Hepatocyte (in vitro differentiated cells): ENCODE measurements at regions not wholly inside any gene's neighbourhood (a gene's known extent, or its start where the extent isn't known, plus 50 kb on each side); places are given as distances from the start of the nearest gene placed in this dataset.

Experiments
- DNase-seq: peaks from one replicate; pipeline ENCODE4 v3.0.0-alpha.2; 2016; ENCODE audit warnings: low spot score
- H2AFZ ChIP-seq: fragments of 200-600 bp; sonication (generic); 2 replicates; pipeline ENCODE4 v1.6.0; 2016; ENCODE audit warnings: antibody characterized with exemption, mild to moderate bottlenecking
- H3K27ac ChIP-seq: fragments of 200-600 bp; sonication (generic); 2 replicates; pipeline ENCODE4 v1.5.1; 2016; ENCODE audit warnings: mild to moderate bottlenecking
- H3K27me3 ChIP-seq: fragments of 200-600 bp; sonication (generic); 2 replicates; pipeline ENCODE4 v1.6.1; 2016
- H3K36me3 ChIP-seq: fragments of 200-600 bp; sonication (generic); replicated peaks from 2 replicates; pipeline ENCODE4 v1.5.1; 2016; ENCODE audit warnings: low read depth; ENCODE audit not compliant: insufficient read depth
- H3K4me1 ChIP-seq: fragments of 200-600 bp; sonication (generic); 2 replicates; pipeline ENCODE4 v1.5.1; 2016; ENCODE audit warnings: mild to moderate bottlenecking, moderate library complexity; ENCODE audit not compliant: insufficient read depth
- H3K4me2 ChIP-seq: fragments of 200-600 bp; sonication (generic); 2 replicates; pipeline ENCODE4 v1.6.0; 2016
- H3K4me3 ChIP-seq: fragments of 200-600 bp; sonication (generic); 2 replicates; pipeline ENCODE4 v1.5.1; 2016; ENCODE audit warnings: mild to moderate bottlenecking
- H3K79me2 ChIP-seq: fragments of 200-600 bp; sonication (generic); 2 replicates; pipeline ENCODE4 v1.6.0; 2017; ENCODE audit warnings: mild to moderate bottlenecking
- H3K9me2 ChIP-seq: fragments of 200-600 bp; sonication (generic); replicated peaks from 2 replicates; pipeline ENCODE4 v1.6.0; 2017; ENCODE audit warnings: mild to moderate bottlenecking; ENCODE audit not compliant: insufficient read depth
- H3K9me3 ChIP-seq: fragments of 200-600 bp; sonication (generic); 2 replicates; pipeline ENCODE4 v1.5.1; 2016; ENCODE audit warnings: low read depth, mild to moderate bottlenecking
- H4K20me1 ChIP-seq: fragments of 200-600 bp; sonication (generic); 2 replicates; pipeline ENCODE4 v1.6.0; 2016; ENCODE audit warnings: mild to moderate bottlenecking; ENCODE audit not compliant: insufficient read depth, poor library complexity, severe bottlenecking
- CTCF ChIP-seq: fragments of 200-600 bp; sonication (generic); IDR thresholded peaks from 2 replicates; pipeline ENCODE4 v1.5.1; 2016; ENCODE audit warnings: antibody characterized with exemption, mild to moderate bottlenecking; ENCODE audit not compliant: poor library complexity
- EZH2 ChIP-seq: fragments of 200-600 bp; sonication (generic); IDR thresholded peaks from 2 replicates; pipeline ENCODE4 v1.6.1; 2016; ENCODE audit warnings: antibody characterized with exemption, mild to moderate bottlenecking, borderline replicate concordance
- EZH2phosphoT487 ChIP-seq: fragments of 200-600 bp; sonication (generic); IDR thresholded peaks from one replicate; pipeline ENCODE4 v1.6.1; 2018; ENCODE audit warnings: antibody characterized with exemption, mild to moderate bottlenecking, low read depth, moderate library complexity; ENCODE audit not compliant: unreplicated experiment, severe bottlenecking
- WGBS: methylation state at CpG from one replicate; pipeline ENCODE4 v1.1.6; 2016; ENCODE audit warnings: low lambda C conversion rate; ENCODE audit errors: missing lambda C conversion rate; 5-methylcytosine and 5-hydroxymethylcytosine counted together

GRCh38 chr2:8219631-8220355 lies 462.1 kb upstream of the ID2 start:
- no peaks in the 10 kb centered on the region for H3K36me3 ChIP-seq
- no peaks in the 10 kb centered on the region for H3K79me2 ChIP-seq
- no peaks in the 10 kb centered on the region for H3K9me2 ChIP-seq
- H3K27ac ChIP-seq, result no peak overlapping the region
- H3K4me1 ChIP-seq, result no peaks in the 10 kb centered on the region
- WGBS, result 95% methylated on average over 22 of the region's 22 CpGs
- no peaks in the 10 kb centered on the region for H3K9me3 ChIP-seq
- no peak for DNase-seq
- no peak for TF ChIP-seq EZH2phosphoT487
- no peak for TF ChIP-seq CTCF
- no peak for TF ChIP-seq EZH2
- H4K20me1 ChIP-seq, result no peaks in the 10 kb centered on the region
- no peak overlapping the region for H3K4me2 ChIP-seq
- no peak overlapping the region for H3K4me3 ChIP-seq
- no peaks in the 10 kb centered on the region for H3K27me3 ChIP-seq
- no peak overlapping the region for H2AFZ ChIP-seq

- Histone ChIP-seq H3K9me2 (no peaks in the 10 kb centered on the region), H2AFZ (no peak overlapping the region), H3K36me3 (no peaks in the 10 kb centered on the region), H4K20me1 (no peaks in the 10 kb centered on the region), H3K27ac (no peak overlapping the region), H3K79me2 (no peaks in the 10 kb centered on the region), H3K4me1 (no peaks in the 10 kb centered on the region), H3K27me3 (no peaks in the 10 kb centered on the region), H3K9me3 (no peaks in the 10 kb centered on the region), H3K4me2 (no peak overlapping the region), H3K4me3 (no peak overlapping the region)
- DNase-seq, result no peak
- TF ChIP-seq EZH2 (no peak), EZH2phosphoT487 (no peak), CTCF (no peak)
- WGBS, result 78% methylated on average over 9 of the region's 9 CpGs
These were observed 458.7 kb upstream of the ID2 start for GRCh38 chr2:8222979-8223694.

GRCh38 chr2:8223695-8224346 lies 458.0 kb upstream of the ID2 start:
- Histone ChIP-seq H3K9me2 (no peaks in the 10 kb centered on the region), H4K20me1 (no peaks in the 10 kb centered on the region), H3K27ac (no peak overlapping the region), H3K36me3 (no peaks in the 10 kb centered on the region), H3K9me3 (no peaks in the 10 kb centered on the region), H3K4me3 (no peak overlapping the region), H3K4me1 (no peaks in the 10 kb centered on the region), H3K4me2 (no peak overlapping the region), H3K27me3 (no peaks in the 10 kb centered on the region), H2AFZ (no peak overlapping the region), H3K79me2 (no peaks in the 10 kb centered on the region)
- WGBS, result 94% methylated on average over 18 of the region's 18 CpGs
- TF ChIP-seq CTCF, result no peak
- TF ChIP-seq EZH2phosphoT487, result no peak
- no peak for TF ChIP-seq EZH2
- DNase-seq, result no peak
